ENCODE measurements at regions not wholly inside any gene's neighbourhood (a gene's known extent, or its start where the extent isn't known, plus 50 kb on each side); places are given as distances from the start of the nearest gene placed in this dataset.
"Not testable (repeated sequence)": the region's sequence is repeated elsewhere in the genome, so short reads cannot be mapped to it uniquely, and the experiment has no call there.

GRCh38 chr10:27344568-27345454, 104.2 kb upstream of the ACBD5 start:
- DNase-seq: no peak

GRCh38 chr10:27341001-27341400, 100.4 kb upstream of the ACBD5 start:
- no peak for DNase-seq

GRCh38 chr10:27335246-27335645, 94.6 kb upstream of the ACBD5 start:
- DNase-seq: not testable (repeated sequence)

DNA sequence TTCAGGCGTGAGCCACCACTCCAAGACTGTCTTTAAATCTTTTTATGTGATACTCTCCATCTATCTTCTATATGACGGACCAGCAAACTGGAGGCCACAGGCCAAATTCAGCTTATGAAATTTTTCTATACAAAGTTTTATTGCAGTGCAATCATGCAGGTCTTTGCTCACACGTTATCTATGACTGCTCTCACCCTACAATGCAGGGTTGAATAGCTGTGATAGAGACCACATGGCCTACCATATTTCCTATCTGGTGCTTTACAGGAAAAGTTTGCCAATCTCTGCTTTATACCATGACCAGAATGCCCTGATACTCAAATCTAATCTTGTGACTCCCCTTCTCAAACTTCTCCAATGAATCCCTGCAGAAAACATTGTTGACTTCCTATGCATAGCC, 89.5 kb upstream of the ACBD5 start:
- DNase-seq: no peak

DNA sequence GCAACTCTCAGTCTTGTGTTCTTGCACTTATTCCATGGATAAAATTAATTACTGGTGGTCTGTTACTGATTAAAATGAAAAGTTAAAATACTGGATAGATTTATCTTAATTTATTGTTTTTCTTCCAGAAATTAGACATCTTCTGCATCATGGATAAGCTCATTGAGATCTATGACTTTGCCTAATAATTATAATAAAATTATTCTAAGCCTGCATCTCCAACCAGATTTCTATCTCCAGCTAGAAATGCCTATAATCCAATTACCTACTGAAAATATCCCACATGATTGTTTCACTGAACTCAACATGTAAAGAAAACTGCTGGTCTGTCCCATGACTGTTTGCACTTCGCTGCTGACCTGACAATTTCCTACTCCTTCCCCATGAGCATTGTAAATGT, 88.3 kb upstream of the ACBD5 start:
- no peak for DNase-seq

- DNase-seq: not testable (repeated sequence)
Measured at GRCh38 chr10:27326748-27327147, 86.2 kb upstream of the ACBD5 start.

DNA sequence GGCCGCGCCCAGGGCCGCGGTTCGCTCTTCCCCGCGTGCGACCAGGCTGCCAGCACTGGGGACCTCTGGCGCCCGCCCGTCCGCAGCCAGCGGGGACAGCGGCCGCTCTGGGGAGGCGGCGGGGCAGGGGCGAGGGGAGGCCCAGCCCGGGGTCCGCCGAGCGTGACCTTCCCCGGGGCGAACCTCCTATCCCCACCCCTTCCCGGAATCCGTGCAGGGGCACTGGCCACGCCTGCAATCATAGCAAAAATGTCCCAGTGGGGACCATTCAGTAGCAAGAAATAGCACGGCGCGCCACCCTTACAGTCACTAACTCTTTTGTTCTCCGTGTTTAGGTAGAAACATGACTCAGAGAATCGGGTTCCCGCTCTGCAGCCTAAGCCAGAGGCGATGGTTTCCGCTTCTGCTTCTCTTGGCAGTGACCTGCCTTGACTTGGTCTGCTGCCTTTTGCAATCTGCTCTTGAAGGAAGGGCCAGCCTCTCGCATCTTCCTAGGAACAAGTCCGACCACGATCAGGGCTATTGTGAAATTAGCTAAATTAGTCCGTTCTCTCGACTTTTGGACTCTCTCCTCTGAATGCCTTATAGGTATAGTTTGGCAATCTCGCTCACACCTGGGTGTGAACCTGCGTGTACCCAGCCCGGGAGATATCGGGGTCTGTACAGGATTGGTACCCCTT, 79.3 kb upstream of the ACBD5 start:
- DNase-seq: peak; percentile 24

GRCh38 chr10:27319139-27319538, 78.5 kb upstream of the ACBD5 start:
- DNase-seq: not testable (repeated sequence)

- not testable (repeated sequence) for DNase-seq
Measured at GRCh38 chr10:27315082-27315481, 74.5 kb upstream of the ACBD5 start.

GRCh38 chr10:27313586-27313985, 73.0 kb upstream of the ACBD5 start:
- not testable (repeated sequence) for DNase-seq

DNA sequence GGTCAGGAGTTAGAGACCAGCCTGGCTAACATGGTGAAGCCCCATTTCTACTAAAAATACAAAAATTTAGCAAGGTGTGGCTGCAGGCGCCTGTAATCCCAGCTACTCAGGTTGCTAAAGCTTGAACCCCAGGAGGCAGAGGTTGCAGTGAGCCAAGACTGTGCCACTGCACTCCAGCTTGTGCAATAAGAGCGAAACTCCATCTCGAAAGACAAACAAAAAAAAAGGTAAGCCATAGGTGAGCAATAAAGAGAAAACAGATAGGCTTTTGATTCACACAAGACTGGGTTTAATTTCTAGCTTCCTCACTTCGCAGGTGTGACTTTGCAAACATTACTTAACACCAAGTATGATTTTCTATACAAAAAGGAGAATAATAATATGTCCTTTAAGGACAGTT, 72.3 kb upstream of the ACBD5 start:
- no peak for DNase-seq

- not testable (repeated sequence) for DNase-seq
Measured at GRCh38 chr10:27311809-27312208, 71.2 kb upstream of the ACBD5 start.

GRCh38 chr10:27298522-27298850, 57.9 kb upstream of the ACBD5 start:
- not testable (repeated sequence) for DNase-seq

DNA sequence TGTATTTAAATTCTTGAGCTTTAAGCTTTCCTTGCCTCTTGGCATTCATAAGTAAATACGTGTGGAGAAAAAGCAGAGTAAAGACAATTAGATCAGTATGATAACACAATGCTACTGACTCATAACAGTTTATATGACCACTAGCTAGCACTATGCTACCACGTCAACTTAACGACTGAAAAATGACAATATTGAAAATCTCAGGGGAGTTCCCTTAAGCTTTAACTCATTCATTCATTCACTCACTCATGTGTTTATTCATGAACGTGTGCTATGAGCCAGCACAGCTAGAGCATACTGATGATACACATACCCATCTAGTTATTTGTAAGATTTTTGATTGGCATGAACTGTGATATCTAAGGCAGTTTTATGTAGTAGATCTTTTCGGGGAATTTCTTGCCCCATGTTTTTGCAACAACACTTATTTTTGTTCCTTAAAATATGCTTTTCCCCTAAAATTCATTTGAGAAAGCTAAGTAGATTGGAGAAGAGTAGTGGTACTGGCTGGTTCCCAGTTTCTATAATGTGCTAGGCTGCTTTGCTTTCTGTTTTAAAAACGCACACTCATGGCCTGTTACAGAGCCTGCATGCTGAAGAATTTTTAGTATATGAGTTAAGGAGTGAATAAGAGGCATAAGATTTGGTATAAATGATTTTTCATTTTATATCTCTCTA, 57.4 kb upstream of the ACBD5 start:
- no peak for DNase-seq

DNA sequence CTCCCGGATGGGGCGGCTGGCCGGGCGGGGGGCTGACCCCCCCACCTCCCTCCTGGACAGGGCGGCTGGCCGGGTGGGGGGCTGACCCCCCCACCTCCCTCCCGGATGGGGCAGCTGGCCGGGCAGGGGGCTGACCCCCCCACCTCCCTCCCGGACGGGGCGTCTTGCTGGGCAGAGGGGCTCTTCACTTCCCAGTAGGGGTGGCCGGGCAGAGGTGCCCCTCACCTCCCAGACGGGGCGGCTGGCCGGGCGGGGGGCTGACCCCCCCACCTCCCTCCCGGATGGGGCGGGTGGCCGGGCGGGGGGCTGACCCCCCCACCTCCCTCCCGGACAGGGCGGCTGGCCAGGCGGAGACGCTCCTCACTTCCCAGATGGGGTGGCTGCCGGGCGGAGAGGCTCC, 55.7 kb upstream of the ACBD5 start:
- not testable (repeated sequence) for DNase-seq

GRCh38 chr10:27291253-27291895, 50.8 kb upstream of the ACBD5 start:
- not testable (repeated sequence) for DNase-seq
